GM13976 (cell line): ENCODE measurements at regions not wholly inside any gene's neighbourhood (a gene's known extent, or its start where the extent isn't known, plus 50 kb on each side); places are given as distances from the start of the nearest gene placed in this dataset.

Experiments
- DNase-seq: peaks from one replicate; pipeline ENCODE4 v3.0.0; 2012; ENCODE audit warnings: low spot score
- CTCF ChIP-seq: IDR thresholded peaks from 2 replicates; pipeline ENCODE4 v1.5.1; 2012; ENCODE audit warnings: borderline replicate concordance, mild to moderate bottlenecking; ENCODE audit not compliant: insufficient read depth; ENCODE audit errors: extremely low read depth, missing control alignments, control extremely low read depth
- in situ Hi-C: fragments of 300-500 bp; cut with MboI; formaldehyde crosslinking; loops from one replicate; pipeline ENCODE4 v1.12.0; 2022; ENCODE audit warnings: low sequenced_read_pairs, mixed read lengths, inconsistent platforms; ENCODE audit not compliant: unreplicated experiment

DNA sequence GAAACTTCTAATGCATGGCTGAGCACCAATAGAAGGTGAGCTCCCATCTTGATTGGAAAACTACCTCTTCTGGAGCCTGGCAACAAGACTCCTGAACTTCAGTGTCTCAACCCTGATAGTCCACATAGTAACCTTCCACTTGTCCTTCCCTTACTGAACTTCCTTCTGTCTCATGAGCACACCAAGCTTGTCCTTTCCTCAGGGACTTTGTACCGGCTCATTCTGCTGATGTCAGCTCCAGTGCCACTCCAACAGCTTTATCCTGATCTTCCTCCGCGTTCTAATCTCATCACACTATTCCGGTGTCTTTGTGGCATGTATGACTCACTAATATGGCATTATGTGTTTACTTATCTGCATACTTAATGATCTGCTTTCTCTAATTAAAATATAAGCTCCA lies 862.0 kb upstream of the ID2 start:
- TF ChIP-seq CTCF = no peak
- in situ Hi-C loops = no loop called here
- no peak for DNase-seq

DNA sequence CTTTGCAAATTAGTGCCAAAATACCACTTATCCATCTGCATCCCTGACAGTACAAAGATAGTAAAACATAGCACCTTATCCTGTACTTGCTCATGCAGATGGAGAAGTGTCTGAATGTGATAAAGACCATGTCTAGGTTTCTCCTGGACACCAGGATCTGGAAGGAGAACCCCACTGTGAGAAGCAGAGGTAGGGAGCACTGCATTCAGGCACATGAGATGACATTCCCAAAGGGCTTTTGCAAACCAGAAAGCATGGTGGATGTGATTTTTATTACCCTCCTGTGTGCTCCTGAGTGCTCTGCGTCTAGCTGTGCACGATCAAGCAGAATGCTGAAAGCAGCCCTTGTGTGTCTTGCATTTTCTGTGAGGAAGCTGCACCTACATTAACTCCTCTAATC lies 857.6 kb upstream of the ID2 start:
- in situ Hi-C loops = no loop called here
- no peak for TF ChIP-seq CTCF
- DNase-seq = no peak

DNA sequence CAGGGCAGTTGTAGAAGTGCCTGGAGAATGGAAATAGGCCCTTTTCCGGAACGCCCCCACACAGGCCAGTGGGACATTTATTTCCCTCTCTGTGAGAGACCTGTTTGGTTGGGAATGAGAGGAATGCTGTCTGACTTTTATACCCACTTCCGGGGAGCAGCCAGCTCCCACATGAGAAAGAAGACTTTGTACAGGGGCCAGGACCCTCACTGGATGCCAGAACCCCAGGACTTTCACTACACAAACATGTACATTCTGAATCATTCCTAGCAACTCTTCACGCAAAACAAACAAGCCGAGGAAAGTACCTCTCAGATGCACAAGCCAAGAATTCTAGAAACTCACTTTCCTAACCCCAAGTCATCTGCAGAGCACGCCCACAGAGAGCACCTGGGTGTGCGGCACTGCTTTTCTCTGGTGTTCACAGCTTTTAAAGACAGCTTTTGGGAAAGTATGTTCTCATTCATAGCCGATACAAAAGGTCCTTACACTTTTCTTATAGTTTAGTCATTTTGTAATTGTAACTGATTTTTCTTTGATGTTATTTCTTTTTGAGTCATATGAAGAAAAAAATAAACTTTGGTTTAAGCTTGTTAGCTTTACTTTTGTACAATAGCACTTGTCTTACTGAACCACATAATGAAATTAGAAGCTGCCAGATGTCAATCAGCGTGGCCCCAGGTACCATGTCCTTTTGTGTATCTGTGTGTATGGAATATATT lies 856.1 kb upstream of the ID2 start:
- DNase-seq = peak; percentile 72
- no peak for TF ChIP-seq CTCF
- in situ Hi-C loops = no loop called here

GRCh38 chr2:7826656-7827055 lies 855.2 kb upstream of the ID2 start:
- in situ Hi-C loops = no loop called here
- TF ChIP-seq CTCF = no peak
- DNase-seq = no peak

GRCh38 chr2:7829241-7829640 lies 852.6 kb upstream of the ID2 start:
- TF ChIP-seq CTCF = no peak
- in situ Hi-C loops = no loop called here
- DNase-seq = no peak

GRCh38 chr2:7830616-7831015 lies 851.2 kb upstream of the ID2 start:
- no peak for TF ChIP-seq CTCF
- in situ Hi-C loops = no loop called here
- no peak for DNase-seq

- TF ChIP-seq CTCF = no peak
- no peak for DNase-seq
- in situ Hi-C loops = no loop called here
These were observed 846.7 kb upstream of the ID2 start for GRCh38 chr2:7835151-7835550.
